ENCODE measurements at regions not wholly inside any gene's neighbourhood (a gene's known extent, or its start where the extent isn't known, plus 50 kb on each side); places are given as distances from the start of the nearest gene placed in this dataset.

- Mint-ChIP-seq H3K27me3 (ENCODE audit: low read depth) (peaks cover 15% of the 10 kb centered on the region), H3K9me3 (no peaks in the 10 kb centered on the region), H3K4me3 (no peak overlapping the region), H3K27ac (no peak overlapping the region; a peak in 1 of 7 replicates), H3K36me3 (ENCODE audit: insufficient read depth in 1 of 3, low read depth in 3 of 3) (no peaks in the 10 kb centered on the region), H3K4me1 (peaks cover 14 to 17% of the 10 kb centered on the region in 2 experiments)
- no peaks in the 10 kb centered on the region for H3K4me1 ChIP-seq (ENCODE audit: insufficient read depth, low read length)
- H3K23me2 ChIP-seq (ENCODE audit: insufficient read length, low read depth, low read length, poor library complexity, severe bottlenecking): no peaks in the 10 kb centered on the region
- no peaks in the 10 kb centered on the region for H4K20me1 ChIP-seq (ENCODE audit: control insufficient read depth, insufficient read depth, insufficient read length)
- H3K79me2 ChIP-seq (ENCODE audit: insufficient read depth, low read length): no peaks in the 10 kb centered on the region
- no peak overlapping the region for H2BK12ac ChIP-seq (ENCODE audit: insufficient read length, low read depth, low read length)
- no peak overlapping the region for H4K8ac ChIP-seq (replicated peaks; ENCODE audit: insufficient read length, low read depth, low read length)
- H2AFZ ChIP-seq (ENCODE audit: low read length): no peak overlapping the region
- H2BK20ac ChIP-seq (ENCODE audit: low read depth, low read length, poor library complexity, severe bottlenecking): no peak overlapping the region
- H2BK5ac ChIP-seq (ENCODE audit: insufficient read length, low read length): no peak overlapping the region
- no peak overlapping the region for H3K18ac ChIP-seq (ENCODE audit: insufficient read length, low read depth, low read length)
- WGBS (ENCODE audit: extremely low coverage, insufficient read length, low lambda C conversion rate): no CpG with 5 or more reads among the region's 3 CpGs
- DNase-seq: no peak
- no peak overlapping the region for H4K5ac ChIP-seq (ENCODE audit: insufficient read length, low read depth, low read length)
- no peak overlapping the region for H2BK15ac ChIP-seq (ENCODE audit: low read depth, low read length)
- no peak overlapping the region for H3K4me2 ChIP-seq (ENCODE audit: insufficient read depth, insufficient read length, low read length)
- no peaks in the 10 kb centered on the region for H3K79me1 ChIP-seq (ENCODE audit: insufficient read depth, low read depth, low read length, poor library complexity, severe bottlenecking)
- H3K14ac ChIP-seq (ENCODE audit: insufficient read depth, low read length): no peak overlapping the region
- TF ChIP-seq, protein P1, sequence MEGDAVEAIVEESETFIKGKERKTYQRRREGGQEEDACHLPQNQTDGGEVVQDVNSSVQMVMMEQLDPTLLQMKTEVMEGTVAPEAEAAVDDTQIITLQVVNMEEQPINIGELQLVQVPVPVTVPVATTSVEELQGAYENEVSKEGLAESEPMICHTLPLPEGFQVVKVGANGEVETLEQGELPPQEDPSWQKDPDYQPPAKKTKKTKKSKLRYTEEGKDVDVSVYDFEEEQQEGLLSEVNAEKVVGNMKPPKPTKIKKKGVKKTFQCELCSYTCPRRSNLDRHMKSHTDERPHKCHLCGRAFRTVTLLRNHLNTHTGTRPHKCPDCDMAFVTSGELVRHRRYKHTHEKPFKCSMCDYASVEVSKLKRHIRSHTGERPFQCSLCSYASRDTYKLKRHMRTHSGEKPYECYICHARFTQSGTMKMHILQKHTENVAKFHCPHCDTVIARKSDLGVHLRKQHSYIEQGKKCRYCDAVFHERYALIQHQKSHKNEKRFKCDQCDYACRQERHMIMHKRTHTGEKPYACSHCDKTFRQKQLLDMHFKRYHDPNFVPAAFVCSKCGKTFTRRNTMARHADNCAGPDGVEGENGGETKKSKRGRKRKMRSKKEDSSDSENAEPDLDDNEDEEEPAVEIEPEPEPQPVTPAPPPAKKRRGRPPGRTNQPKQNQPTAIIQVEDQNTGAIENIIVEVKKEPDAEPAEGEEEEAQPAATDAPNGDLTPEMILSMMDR (conservative IDR thresholded peaks at IDR 0.05): no peak
- no peak overlapping the region for H3T11ph ChIP-seq (ENCODE audit: low read length)
- H4K91ac ChIP-seq (ENCODE audit: insufficient read length, low read depth, low read length): no peak overlapping the region
- no peak overlapping the region for H3K4ac ChIP-seq (ENCODE audit: low read depth, low read length)
- no peak overlapping the region for H2BK120ac ChIP-seq (ENCODE audit: low read depth, low read length, poor library complexity, severe bottlenecking)
- no peak overlapping the region for H3K9ac ChIP-seq (ENCODE audit: extremely low read depth, insufficient read length, low read length)
- no peak overlapping the region for H3K23ac ChIP-seq (ENCODE audit: insufficient read length, low read depth, low read length)
- H3K27me3 ChIP-seq (ENCODE audit: insufficient read depth, low read length): no peaks in the 10 kb centered on the region
- H3K56ac ChIP-seq (ENCODE audit: insufficient read length, low read depth, low read length): no peak overlapping the region
- no peaks in the 10 kb centered on the region for H3K9me3 ChIP-seq (ENCODE audit: control insufficient read depth, low read depth, low read length)
- H2AK5ac ChIP-seq (ENCODE audit: insufficient read length, low read length): no peak overlapping the region
- H3K27ac ChIP-seq (ENCODE audit: insufficient read length, low read depth, low read length): no peak overlapping the region
Observed at GRCh38 chr7:36029853-36030515, 123.1 kb upstream of the EEPD1 start.
